K562 (cell line): ENCODE measurements at regions not wholly inside any gene's neighbourhood (a gene's known extent, or its start where the extent isn't known, plus 50 kb on each side); places are given as distances from the start of the nearest gene placed in this dataset.

Source experiments
- ATAC-seq: fragments of 200-7000 bp; cut with Tn5 transposase; 3 replicates; pipeline ENCODE4 v1.9.1; 2020; ENCODE audit warnings: moderate library complexity
- BruUV-seq: library from RNA; stranded (reverse); fragments of 400-500 nt; replicated peaks from 2 replicates; lab custom pipeline; 2021; lab: Mats Ljungman, UMichigan
- CTCF ChIA-PET: fragments of 300-600 bp; formaldehyde crosslinking; extraction: SDS; loops from one replicate; lab custom pipeline; 2021; ENCODE audit warnings: low intra/inter-chr PET ratio; lab: Yijun Ruan, JAX
- POLR2A ChIA-PET: fragments of 300-600, 350-650 bp; sonication (Branson Sonifier 250); formaldehyde crosslinking; extraction: SDS; loops from one replicate; lab custom pipeline; 2021; ENCODE audit warnings: antibody characterized with exemption, inconsistent platforms; lab: Yijun Ruan, JAX
- DNase-seq, 4 experiments: peaks; one replicate each; pipeline versions ENCODE4 v3.0.0 to v3.0.0-alpha.2; 2011 to 2018; ENCODE audit warnings: low spot score in 3 of 4, mixed read lengths in 3 of 4; ENCODE audit errors: extremely low read depth in 1 of 4
- FAIRE-seq: peaks from 2 replicates; lab custom pipeline; 2011; peaks lifted over from hg19 to GRCh38; lab: Jason Lieb, UNC
- H2AFZ ChIP-seq: 2 replicates; pipeline ENCODE4 v1.6.0; 2011; ENCODE audit warnings: low read depth, low read length, control low read depth, inconsistent platforms
- H3K27ac ChIP-seq: fragments of 200-600 bp; 3 replicates; pipeline ENCODE4 v1.8.0; 2011; ENCODE audit warnings: low read depth, mild to moderate bottlenecking, control low read depth, inconsistent platforms, low read length, moderate library complexity, mixed read lengths; ENCODE audit errors: extremely low read depth
- H3K27me3 ChIP-seq, 2 experiments: fragments of 300-600 bp in 1 of 2; 2 replicates in 1 of 2; 3 replicates in 1 of 2; pipeline versions ENCODE4 v1.6.0 to v1.8.0; 2011; ENCODE audit warnings: inconsistent platforms in 2 of 2, low read length in 2 of 2, mild to moderate bottlenecking in 1 of 2, mixed read lengths in 1 of 2, moderate library complexity in 1 of 2; ENCODE audit not compliant: control insufficient read depth in 2 of 2, insufficient read depth in 2 of 2
- H3K36me3 ChIP-seq: fragments of 300-600 bp; 3 replicates; pipeline ENCODE4 v1.8.0; 2011; ENCODE audit warnings: mild to moderate bottlenecking, low read length, inconsistent platforms; ENCODE audit not compliant: control insufficient read depth, insufficient read depth
- H3K4me1 ChIP-seq, 2 experiments: fragments of 200-600 bp in 1 of 2; replicated peaks in 1 of 2; 2 replicates in 1 of 2; 3 replicates in 1 of 2; pipeline versions ENCODE4 v1.5.1 to v1.8.0; 2011; ENCODE audit warnings: inconsistent platforms in 2 of 2, low read length in 2 of 2, mild to moderate bottlenecking in 1 of 2, mixed read lengths in 1 of 2, moderate library complexity in 1 of 2; ENCODE audit not compliant: control insufficient read depth in 2 of 2, insufficient read depth in 2 of 2
- H3K4me2 ChIP-seq: 2 replicates; pipeline ENCODE4 v1.6.1; 2011; ENCODE audit warnings: low read length, control low read depth, inconsistent platforms, mixed read lengths; ENCODE audit not compliant: insufficient read depth
- H3K4me3 ChIP-seq: fragments of 200-600 bp; sonication (generic), shearing (Covaris generic); 2 replicates; pipeline ENCODE4 v1.5.1; 2016; ENCODE audit warnings: control low read depth, inconsistent platforms
- H3K79me2 ChIP-seq: fragments of 200-600 bp; 3 replicates; pipeline ENCODE4 v1.8.0; 2011; ENCODE audit warnings: low read length, inconsistent platforms; ENCODE audit not compliant: control insufficient read depth, insufficient read depth
- H3K9ac ChIP-seq, 2 experiments: 2 replicates each; pipeline versions ENCODE4 v1.6.0 to v1.6.1; 2011; ENCODE audit warnings: low read depth in 2 of 2, low read length in 2 of 2, control low read depth in 1 of 2, inconsistent platforms in 1 of 2, mild to moderate bottlenecking in 1 of 2, mixed read lengths in 1 of 2; ENCODE audit not compliant: insufficient read depth in 1 of 2
- H3K9me1 ChIP-seq: one replicate; pipeline ENCODE4 v1.6.0; 2011; ENCODE audit warnings: inconsistent platforms, mild to moderate bottlenecking, low read length, moderate library complexity; ENCODE audit not compliant: control insufficient read depth, insufficient read depth
- H3K9me3 ChIP-seq: replicated peaks from 2 replicates; pipeline ENCODE4 v1.5.1; 2011; ENCODE audit warnings: low read depth, low read length, inconsistent platforms; ENCODE audit not compliant: control insufficient read depth, insufficient read depth
- H4K20me1 ChIP-seq: replicated peaks from 2 replicates; pipeline ENCODE4 v1.6.1; 2011; ENCODE audit warnings: low read length, inconsistent platforms, mixed read lengths; ENCODE audit not compliant: control insufficient read depth, insufficient read depth
- BRCA1 ChIP-seq, 2 experiments: fragments of 450-650 bp in 1 of 2; sonication (generic) in 1 of 2; formaldehyde crosslinking in 1 of 2; IDR thresholded peaks; 2 replicates each; pipeline versions ENCODE4 v1.5.0 to v1.6.1; 2017 to 2020; ENCODE audit warnings: mild to moderate bottlenecking in 1 of 2, missing genetic modification reagents in 1 of 2
- CREB1 ChIP-seq, 2 experiments: sonication (generic) in 1 of 2; formaldehyde crosslinking in 1 of 2; IDR thresholded peaks; 2 replicates each; pipeline versions ENCODE4 v1.6.1 to v1.8.0; 2012 to 2022; ENCODE audit warnings: inconsistent platforms in 1 of 2, mild to moderate bottlenecking in 1 of 2, missing genetic modification reagents in 1 of 2, moderate library complexity in 1 of 2
- MCM2 ChIP-seq: fragments of 450-650 bp; IDR thresholded peaks from 2 replicates; pipeline ENCODE4 v1.6.1; 2017; ENCODE audit warnings: low read depth, mild to moderate bottlenecking
- NELFE ChIP-seq: IDR thresholded peaks from 2 replicates; pipeline ENCODE4 v1.6.1; 2011; ENCODE audit warnings: mild to moderate bottlenecking; ENCODE audit not compliant: insufficient read depth, insufficient read length
- PCBP1 ChIP-seq: fragments of 200-400 bp; formaldehyde crosslinking; IDR thresholded peaks from 2 replicates; pipeline ENCODE4 v1.6.1; 2018; ENCODE audit warnings: mild to moderate bottlenecking, low read depth, low read length; ENCODE audit not compliant: poor library complexity, severe bottlenecking
- RBM17 ChIP-seq: fragments of 200-400 bp; formaldehyde crosslinking; IDR thresholded peaks from 2 replicates; pipeline ENCODE4 v1.6.1; 2017; ENCODE audit warnings: low read depth, mild to moderate bottlenecking, low read length, borderline replicate concordance
- SMAD1 ChIP-seq: fragments of 150-350 bp; IDR thresholded peaks from 2 replicates; pipeline ENCODE4 v1.6.1; 2014; ENCODE audit warnings: low read length, low read depth; ENCODE audit not compliant: partially characterized antibody
- STAG1 ChIP-seq: sonication (generic); formaldehyde crosslinking; IDR thresholded peaks from 2 replicates; pipeline ENCODE4 v1.5.0; 2020; ENCODE audit warnings: missing genetic modification reagents, borderline replicate concordance
- TAF1 ChIP-seq: IDR thresholded peaks from 2 replicates; pipeline ENCODE4 v1.6.1; 2011; ENCODE audit warnings: mild to moderate bottlenecking, low read length, moderate library complexity; ENCODE audit not compliant: insufficient read depth, control insufficient read depth, severe bottlenecking; ENCODE audit errors: extremely low read depth
- TBL1XR1 ChIP-seq, 2 experiments: IDR thresholded peaks; 2 replicates each; pipeline ENCODE4 v1.6.1; 2012; ENCODE audit warnings: improper control_type of control experiment in 2 of 2, low read length in 2 of 2, mild to moderate bottlenecking in 1 of 2
- YY1 ChIP-seq, 3 experiments: IDR thresholded peaks; 2 replicates each; pipeline ENCODE4 v1.6.1; 2011; ENCODE audit warnings: low read length in 2 of 3, mild to moderate bottlenecking in 2 of 3, moderate library complexity in 2 of 3, borderline replicate concordance in 1 of 3, control low read depth in 1 of 3, low read depth in 1 of 3; ENCODE audit not compliant: insufficient read depth in 3 of 3, insufficient replicate concordance in 2 of 3, control insufficient read depth in 1 of 3, insufficient read length in 1 of 3; ENCODE audit errors: extremely low read depth in 1 of 3
- ZBTB7A ChIP-seq: IDR thresholded peaks from 2 replicates; pipeline ENCODE4 v1.6.1; 2011; ENCODE audit warnings: low read depth, mild to moderate bottlenecking, low read length, moderate library complexity, borderline replicate concordance; ENCODE audit not compliant: control insufficient read depth
- ZNF764 ChIP-seq: fragments of 250-450 bp; sonication (Bioruptor Pico); IDR thresholded peaks from 2 replicates; pipeline ENCODE4 v1.4.0; 2020; ENCODE audit warnings: low read depth, mild to moderate bottlenecking, moderate library complexity
- in situ Hi-C: fragments of 300-500 bp; cut with MboI; formaldehyde crosslinking; loops from 4 replicates; pipeline ENCODE4 v1.15.0; 2018; ENCODE audit warnings: inconsistent platforms, mixed read lengths
- intact Hi-C: fragments of 100-400 bp; cut with micrococcal nuclease; formaldehyde crosslinking; loops from 2 replicates; pipeline ENCODE4 v1.14.2; 2022
- TF ChIP-seq, protein P1 (sequence below): fragments of 250-450 bp; sonication (Bioruptor Pico); IDR thresholded peaks from 2 replicates; pipeline ENCODE4 v1.6.1; 2021; ENCODE audit warnings: mild to moderate bottlenecking
- TF ChIP-seq, protein P2 (sequence below): fragments of 250-450 bp; sonication (Bioruptor Pico); IDR thresholded peaks from 2 replicates; pipeline ENCODE4 v1.5.0; 2020; ENCODE audit warnings: mild to moderate bottlenecking
- TF ChIP-seq, protein P3 (sequence below), 2 experiments: fragments of 450-650 bp; IDR thresholded peaks; 2 replicates each; pipeline ENCODE4 v1.6.1; 2018; ENCODE audit warnings: mild to moderate bottlenecking in 2 of 2, low read depth in 1 of 2; ENCODE audit not compliant: partially characterized antibody in 2 of 2

DNA sequence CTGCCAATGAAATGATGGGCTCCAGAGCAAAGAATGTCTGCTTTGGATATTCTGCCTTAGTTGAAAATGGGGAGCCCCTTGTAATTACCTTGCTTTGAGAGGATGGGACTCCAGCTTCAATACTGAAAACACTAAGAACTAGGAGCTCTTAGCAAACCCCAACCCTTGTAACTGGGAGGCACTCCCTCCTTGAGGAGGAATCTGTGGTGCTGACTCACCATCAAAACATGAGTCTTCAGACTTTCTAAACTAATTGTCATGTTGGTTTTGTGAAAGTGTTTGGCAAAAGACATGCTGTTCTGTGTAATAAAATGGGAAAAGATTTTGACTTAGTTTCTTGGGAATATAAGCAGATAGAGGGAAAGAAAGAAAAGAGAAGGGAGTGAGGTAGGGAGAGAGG, 91.9 kb upstream of the PTPRD start:
- Histone ChIP-seq H3K27me3 (no peaks in the 10 kb centered on the region), H3K36me3 (no peaks in the 10 kb centered on the region), H3K79me2 (no peaks in the 10 kb centered on the region), H3K9me3 (no peaks in the 10 kb centered on the region), H2AFZ (no peak overlapping the region), H3K4me2 (no peak overlapping the region), H3K9me1 (no peaks in the 10 kb centered on the region), H4K20me1 (no peaks in the 10 kb centered on the region), H3K4me3 (no peak overlapping the region), H3K9ac (no peak overlapping the region), H3K4me1 (no peaks in the 10 kb centered on the region), H3K27ac (no peak overlapping the region)
- CTCF ChIA-PET: no interaction called here
- in situ Hi-C loops: no loop called here
- intact Hi-C loops: no loop called here
- FAIRE-seq: no peak
- ATAC-seq: no peak
- no TSS peak for BruUV-seq
- POLR2A ChIA-PET: no interaction called here
- DNase-seq: no peak
- TF ChIP-seq NELFE (no peak), STAG1 (no peak), TBL1XR1 (IDR thresholded peaks at IDR 0.05; ENCODE audit: low read length in 2 of 2) (no peak), MCM2 (no peak), BRCA1 (IDR thresholded peaks at IDR 0.05) (no peak), BRCA1 (CRISPR knock-in tag; IDR thresholded peaks at IDR 0.05) (no peak), RBM17 (no peak), PCBP1 (no peak), SMAD1 (no peak), CREB1 (IDR thresholded peaks at IDR 0.05) (no peak), CREB1 (CRISPR knock-in tag; IDR thresholded peaks at IDR 0.05) (no peak), ZNF764 (CRISPR knock-in tag) (no peak), YY1 (IDR thresholded peaks at IDR 0.05; ENCODE audit: borderline replicate concordance in 1 of 3, control insufficient read depth in 1 of 3, extremely low read depth in 1 of 3, insufficient read depth in 3 of 3, insufficient read length in 1 of 3, insufficient replicate concordance in 2 of 3, low read depth in 1 of 3, low read length in 2 of 3) (no peak), ZBTB7A (no peak), TAF1 (no peak)
- TF ChIP-seq, protein P1, sequence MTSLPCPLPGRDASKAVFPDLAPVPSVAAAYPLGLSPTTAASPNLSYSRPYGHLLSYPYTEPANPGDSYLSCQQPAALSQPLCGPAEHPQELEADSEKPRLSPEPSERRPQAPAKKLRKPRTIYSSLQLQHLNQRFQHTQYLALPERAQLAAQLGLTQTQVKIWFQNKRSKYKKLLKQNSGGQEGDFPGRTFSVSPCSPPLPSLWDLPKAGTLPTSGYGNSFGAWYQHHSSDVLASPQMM (CRISPR knock-in tag): no peak
- TF ChIP-seq, protein P2, sequence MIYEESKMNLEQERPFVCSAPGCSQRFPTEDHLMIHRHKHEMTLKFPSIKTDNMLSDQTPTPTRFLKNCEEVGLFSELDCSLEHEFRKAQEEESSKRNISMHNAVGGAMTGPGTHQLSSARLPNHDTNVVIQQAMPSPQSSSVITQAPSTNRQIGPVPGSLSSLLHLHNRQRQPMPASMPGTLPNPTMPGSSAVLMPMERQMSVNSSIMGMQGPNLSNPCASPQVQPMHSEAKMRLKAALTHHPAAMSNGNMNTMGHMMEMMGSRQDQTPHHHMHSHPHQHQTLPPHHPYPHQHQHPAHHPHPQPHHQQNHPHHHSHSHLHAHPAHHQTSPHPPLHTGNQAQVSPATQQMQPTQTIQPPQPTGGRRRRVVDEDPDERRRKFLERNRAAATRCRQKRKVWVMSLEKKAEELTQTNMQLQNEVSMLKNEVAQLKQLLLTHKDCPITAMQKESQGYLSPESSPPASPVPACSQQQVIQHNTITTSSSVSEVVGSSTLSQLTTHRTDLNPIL (CRISPR knock-in tag): no peak
- TF ChIP-seq, protein P3, sequence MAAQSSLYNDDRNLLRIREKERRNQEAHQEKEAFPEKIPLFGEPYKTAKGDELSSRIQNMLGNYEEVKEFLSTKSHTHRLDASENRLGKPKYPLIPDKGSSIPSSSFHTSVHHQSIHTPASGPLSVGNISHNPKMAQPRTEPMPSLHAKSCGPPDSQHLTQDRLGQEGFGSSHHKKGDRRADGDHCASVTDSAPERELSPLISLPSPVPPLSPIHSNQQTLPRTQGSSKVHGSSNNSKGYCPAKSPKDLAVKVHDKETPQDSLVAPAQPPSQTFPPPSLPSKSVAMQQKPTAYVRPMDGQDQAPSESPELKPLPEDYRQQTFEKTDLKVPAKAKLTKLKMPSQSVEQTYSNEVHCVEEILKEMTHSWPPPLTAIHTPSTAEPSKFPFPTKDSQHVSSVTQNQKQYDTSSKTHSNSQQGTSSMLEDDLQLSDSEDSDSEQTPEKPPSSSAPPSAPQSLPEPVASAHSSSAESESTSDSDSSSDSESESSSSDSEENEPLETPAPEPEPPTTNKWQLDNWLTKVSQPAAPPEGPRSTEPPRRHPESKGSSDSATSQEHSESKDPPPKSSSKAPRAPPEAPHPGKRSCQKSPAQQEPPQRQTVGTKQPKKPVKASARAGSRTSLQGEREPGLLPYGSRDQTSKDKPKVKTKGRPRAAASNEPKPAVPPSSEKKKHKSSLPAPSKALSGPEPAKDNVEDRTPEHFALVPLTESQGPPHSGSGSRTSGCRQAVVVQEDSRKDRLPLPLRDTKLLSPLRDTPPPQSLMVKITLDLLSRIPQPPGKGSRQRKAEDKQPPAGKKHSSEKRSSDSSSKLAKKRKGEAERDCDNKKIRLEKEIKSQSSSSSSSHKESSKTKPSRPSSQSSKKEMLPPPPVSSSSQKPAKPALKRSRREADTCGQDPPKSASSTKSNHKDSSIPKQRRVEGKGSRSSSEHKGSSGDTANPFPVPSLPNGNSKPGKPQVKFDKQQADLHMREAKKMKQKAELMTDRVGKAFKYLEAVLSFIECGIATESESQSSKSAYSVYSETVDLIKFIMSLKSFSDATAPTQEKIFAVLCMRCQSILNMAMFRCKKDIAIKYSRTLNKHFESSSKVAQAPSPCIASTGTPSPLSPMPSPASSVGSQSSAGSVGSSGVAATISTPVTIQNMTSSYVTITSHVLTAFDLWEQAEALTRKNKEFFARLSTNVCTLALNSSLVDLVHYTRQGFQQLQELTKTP (IDR thresholded peaks at IDR 0.05; ENCODE audit: low read depth in 1 of 2, partially characterized antibody in 2 of 2): no peak
